SU-DHL-6 (cell line): ENCODE measurements at regions not wholly inside any gene's neighbourhood (a gene's known extent, or its start where the extent isn't known, plus 50 kb on each side); places are given as distances from the start of the nearest gene placed in this dataset.

ENCODE experiments used
- H2AFZ ChIP-seq: fragments of 200-600 bp; sonication (generic); 2 replicates; pipeline ENCODE4 v1.6.1; 2014; ENCODE audit warnings: low read depth, mild to moderate bottlenecking, moderate library complexity, mixed read lengths, antibody characterized with exemption, low read length; ENCODE audit not compliant: severe bottlenecking
- H3F3A ChIP-seq: fragments of 200-600 bp; shearing (Covaris generic); 2 replicates; pipeline ENCODE4 v1.6.0; 2016; ENCODE audit warnings: antibody characterized with exemption, mild to moderate bottlenecking; ENCODE audit not compliant: insufficient read depth
- H3K27ac ChIP-seq: fragments of 200-600 bp; sonication (generic); 2 replicates; pipeline ENCODE4 v1.5.1; 2016; ENCODE audit warnings: low read depth, mild to moderate bottlenecking, low read length, moderate library complexity, mixed read lengths
- H3K27me3 ChIP-seq: fragments of 200-600 bp; sonication (generic), shearing (Covaris generic); 2 replicates; pipeline ENCODE4 v1.6.0; 2014; ENCODE audit warnings: mild to moderate bottlenecking, low read length
- H3K36me3 ChIP-seq: fragments of 200-600 bp; sonication (generic); 2 replicates; pipeline ENCODE4 v1.6.1; 2014; ENCODE audit warnings: mild to moderate bottlenecking, low read length, mixed read lengths
- H3K4me2 ChIP-seq: fragments of 300-600, 200-600 bp; shearing (Covaris generic), sonication (generic); 2 replicates; pipeline ENCODE4 v1.6.0; 2014; ENCODE audit warnings: low read length, low read depth, mild to moderate bottlenecking; ENCODE audit not compliant: poor library complexity, severe bottlenecking
- H3K4me3 ChIP-seq: fragments of 200-600 bp; sonication (generic); 2 replicates; pipeline ENCODE4 v1.5.1; 2014; ENCODE audit warnings: antibody characterized with exemption, low read length, mild to moderate bottlenecking, mixed read lengths; ENCODE audit not compliant: insufficient read depth, poor library complexity, severe bottlenecking
- H3K79me2 ChIP-seq: fragments of 200-600 bp; sonication (generic); 2 replicates; pipeline ENCODE4 v1.6.1; 2014; ENCODE audit warnings: mild to moderate bottlenecking, low read length, moderate library complexity; ENCODE audit not compliant: insufficient read depth
- H3K9ac ChIP-seq: fragments of 200-600 bp; sonication (generic); 2 replicates; pipeline ENCODE4 v1.7.0; 2014; ENCODE audit warnings: mild to moderate bottlenecking, low read length
- H3K9me2 ChIP-seq: fragments of 200-600 bp; sonication (generic); replicated peaks from 2 replicates; pipeline ENCODE4 v1.6.1; 2014; ENCODE audit warnings: low read length; ENCODE audit not compliant: insufficient read depth
- H3K9me3 ChIP-seq: fragments of 200-600 bp; sonication (generic); 2 replicates; pipeline ENCODE4 v1.6.1; 2014; ENCODE audit warnings: low read length, mixed read lengths; ENCODE audit not compliant: insufficient read depth
- H4K20me1 ChIP-seq: fragments of 200-600 bp; sonication (generic); 2 replicates; pipeline ENCODE4 v1.6.1; 2014; ENCODE audit warnings: low read depth, mild to moderate bottlenecking, antibody characterized with exemption, low read length, moderate library complexity, mixed read lengths
- CTCF ChIP-seq: fragments of 200-600 bp; sonication (generic); IDR thresholded peaks from one replicate; pipeline ENCODE4 v1.5.1; 2017; ENCODE audit warnings: antibody characterized with exemption, mild to moderate bottlenecking, low read length, moderate library complexity; ENCODE audit not compliant: insufficient read depth, poor library complexity, severe bottlenecking
- EZH2phosphoT487 ChIP-seq: fragments of 200-600 bp; sonication (generic), shearing (Covaris generic); conservative IDR thresholded peaks from 2 replicates; pipeline ENCODE4 v1.6.1; 2018; ENCODE audit warnings: mild to moderate bottlenecking, antibody characterized with exemption, low read length, moderate library complexity, mixed read lengths

- Histone ChIP-seq H3K9me3 (no peaks in the 10 kb centered on the region), H3K9me2 (no peaks in the 10 kb centered on the region; the same call in 1 of the 2 replicates), H2AFZ (no peak overlapping the region), H3K4me3 (no peak overlapping the region), H3K4me2 (no peak overlapping the region), H3K27ac (no peak overlapping the region), H3K9ac (no peak overlapping the region), H3K27me3 (no peaks in the 10 kb centered on the region; the same call in 1 of the 2 replicates), H3F3A (no peaks in the 10 kb centered on the region), H3K36me3 (no peaks in the 10 kb centered on the region), H4K20me1 (no peaks in the 10 kb centered on the region), H3K79me2 (no peaks in the 10 kb centered on the region)
- TF ChIP-seq EZH2phosphoT487: no peak
- no peak for TF ChIP-seq CTCF
Measured at GRCh38 chr12:28618772-28619171, 428.5 kb downstream of the CCDC91 start.

- TF ChIP-seq EZH2phosphoT487 (no peak), CTCF (no peak)
- H3F3A ChIP-seq: no peaks in the 10 kb centered on the region
Measured at GRCh38 chr12:28620281-28620680, 430.0 kb downstream of the CCDC91 start.

GRCh38 chr12:28622406-28622805 is 432.1 kb downstream of the CCDC91 start:
- no peaks in the 10 kb centered on the region; the same call in 1 of the 2 replicates for H3K27me3 ChIP-seq
- no peaks in the 10 kb centered on the region for H3K79me2 ChIP-seq
- H3K4me3 ChIP-seq: no peak overlapping the region
- no peaks in the 10 kb centered on the region for H3K36me3 ChIP-seq
- no peaks in the 10 kb centered on the region for H3F3A ChIP-seq
- H4K20me1 ChIP-seq: no peaks in the 10 kb centered on the region
- TF ChIP-seq EZH2phosphoT487: no peak
- no peak for TF ChIP-seq CTCF
- no peak overlapping the region for H3K4me2 ChIP-seq
- H3K9me3 ChIP-seq: no peaks in the 10 kb centered on the region
- no peaks in the 10 kb centered on the region; the same call in 1 of the 2 replicates for H3K9me2 ChIP-seq
- no peak overlapping the region for H3K27ac ChIP-seq
- no peak overlapping the region for H2AFZ ChIP-seq
- no peak overlapping the region for H3K9ac ChIP-seq

More at GRCh38 chr12:28620281-28620680, 430.0 kb downstream of the CCDC91 start:
- Histone ChIP-seq H3K4me3 (no peak overlapping the region), H3K79me2 (no peaks in the 10 kb centered on the region), H4K20me1 (no peaks in the 10 kb centered on the region), H3K9me2 (no peaks in the 10 kb centered on the region; the same call in 1 of the 2 replicates), H3K27me3 (no peaks in the 10 kb centered on the region; the same call in 1 of the 2 replicates), H2AFZ (no peak overlapping the region), H3K9me3 (no peaks in the 10 kb centered on the region), H3K27ac (no peak overlapping the region), H3K9ac (no peak overlapping the region), H3K36me3 (no peaks in the 10 kb centered on the region), H3K4me2 (no peak overlapping the region)
